ENCODE measurements at regions not wholly inside any gene's neighbourhood (a gene's known extent, or its start where the extent isn't known, plus 50 kb on each side); places are given as distances from the start of the nearest gene placed in this dataset.

- DNase-seq (ENCODE audit: low read depth in 2 of 2), result no peak
Observed at GRCh38 chr22:49034836-49035817, 792.5 kb downstream of the BRD1 start.

GRCh38 chr22:49033616-49034015 lies 794.1 kb downstream of the BRD1 start:
- DNase-seq (ENCODE audit: low read depth in 2 of 2), result no peak

- DNase-seq (ENCODE audit: low read depth in 2 of 2), result no peak
Observed at GRCh38 chr22:49032821-49033220, 794.9 kb downstream of the BRD1 start.

- no peak for DNase-seq (ENCODE audit: low read depth in 2 of 2)
Observed at GRCh38 chr22:49031746-49032330, 795.8 kb downstream of the BRD1 start.

GRCh38 chr22:49028111-49028510 lies 799.6 kb downstream of the BRD1 start:
- DNase-seq (ENCODE audit: low read depth in 2 of 2), result no peak

GRCh38 chr22:49027368-49027670 lies 800.4 kb downstream of the BRD1 start:
- no peak for DNase-seq (ENCODE audit: low read depth in 2 of 2)

- DNase-seq (ENCODE audit: low read depth in 2 of 2), result no peak
Observed at GRCh38 chr22:49026494-49027367, 800.9 kb downstream of the BRD1 start.

- DNase-seq (ENCODE audit: low read depth in 2 of 2), result no peak
Observed at GRCh38 chr22:49025791-49026493, 801.7 kb downstream of the BRD1 start.

- DNase-seq (ENCODE audit: low read depth in 2 of 2), result no peak
Observed at GRCh38 chr22:49024775-49025440, 802.8 kb downstream of the BRD1 start.

- DNase-seq (ENCODE audit: low read depth in 2 of 2), result no peak
Observed at GRCh38 chr22:49023879-49024774, 803.5 kb downstream of the BRD1 start.

- DNase-seq (ENCODE audit: low read depth in 2 of 2), result no peak
Observed at GRCh38 chr22:49023161-49023878, 804.4 kb downstream of the BRD1 start.

- DNase-seq (ENCODE audit: low read depth in 2 of 2), result no peak
Observed at GRCh38 chr22:49022816-49023160, 804.9 kb downstream of the BRD1 start.

GRCh38 chr22:49021926-49022815 lies 805.5 kb downstream of the BRD1 start:
- no peak for DNase-seq (ENCODE audit: low read depth in 2 of 2)

- DNase-seq (ENCODE audit: low read depth in 2 of 2), result no peak
Observed at GRCh38 chr22:49021131-49021925, 806.3 kb downstream of the BRD1 start.

- no peak for DNase-seq (ENCODE audit: low read depth in 2 of 2)
Observed at GRCh38 chr22:49019737-49020713, 807.6 kb downstream of the BRD1 start.

- DNase-seq (ENCODE audit: low read depth in 2 of 2), result no peak
Observed at GRCh38 chr22:49018601-49019000, 809.1 kb downstream of the BRD1 start.
